ENCODE measurements at regions not wholly inside any gene's neighbourhood (a gene's known extent, or its start where the extent isn't known, plus 50 kb on each side); places are given as distances from the start of the nearest gene placed in this dataset.

DNA sequence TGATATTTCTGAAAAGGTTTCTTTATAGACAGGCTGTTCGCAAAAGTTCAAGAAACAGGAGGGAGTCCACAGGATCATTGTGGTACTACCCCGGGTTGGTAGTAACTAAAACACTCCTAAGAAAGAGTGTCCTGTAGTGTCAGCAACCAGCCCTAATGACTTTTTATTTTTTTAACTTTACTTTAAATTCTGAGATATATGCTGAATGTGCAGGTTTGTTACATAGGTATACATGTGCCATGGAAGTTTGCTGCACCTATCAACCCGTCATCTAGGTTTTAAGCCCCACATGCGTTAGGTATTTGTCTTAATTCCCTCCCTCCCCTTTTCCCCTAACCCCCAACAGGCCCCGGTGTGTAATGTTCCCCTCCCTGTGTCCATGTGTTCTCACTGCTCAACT lies 1396.9 kb upstream of the ZEB2 start:
- TF ChIP-seq, protein P1, sequence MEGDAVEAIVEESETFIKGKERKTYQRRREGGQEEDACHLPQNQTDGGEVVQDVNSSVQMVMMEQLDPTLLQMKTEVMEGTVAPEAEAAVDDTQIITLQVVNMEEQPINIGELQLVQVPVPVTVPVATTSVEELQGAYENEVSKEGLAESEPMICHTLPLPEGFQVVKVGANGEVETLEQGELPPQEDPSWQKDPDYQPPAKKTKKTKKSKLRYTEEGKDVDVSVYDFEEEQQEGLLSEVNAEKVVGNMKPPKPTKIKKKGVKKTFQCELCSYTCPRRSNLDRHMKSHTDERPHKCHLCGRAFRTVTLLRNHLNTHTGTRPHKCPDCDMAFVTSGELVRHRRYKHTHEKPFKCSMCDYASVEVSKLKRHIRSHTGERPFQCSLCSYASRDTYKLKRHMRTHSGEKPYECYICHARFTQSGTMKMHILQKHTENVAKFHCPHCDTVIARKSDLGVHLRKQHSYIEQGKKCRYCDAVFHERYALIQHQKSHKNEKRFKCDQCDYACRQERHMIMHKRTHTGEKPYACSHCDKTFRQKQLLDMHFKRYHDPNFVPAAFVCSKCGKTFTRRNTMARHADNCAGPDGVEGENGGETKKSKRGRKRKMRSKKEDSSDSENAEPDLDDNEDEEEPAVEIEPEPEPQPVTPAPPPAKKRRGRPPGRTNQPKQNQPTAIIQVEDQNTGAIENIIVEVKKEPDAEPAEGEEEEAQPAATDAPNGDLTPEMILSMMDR (conservative IDR thresholded peaks at IDR 0.05; ENCODE audit: low read depth, low read length) = no peak
- no peak for TF ChIP-seq EZH2 (IDR thresholded peaks at IDR 0.05; ENCODE audit: borderline replicate concordance, low read depth, low read length, poor library complexity, severe bottlenecking)
